ENCODE measurements at regions not wholly inside any gene's neighbourhood (a gene's known extent, or its start where the extent isn't known, plus 50 kb on each side); places are given as distances from the start of the nearest gene placed in this dataset.

DNA sequence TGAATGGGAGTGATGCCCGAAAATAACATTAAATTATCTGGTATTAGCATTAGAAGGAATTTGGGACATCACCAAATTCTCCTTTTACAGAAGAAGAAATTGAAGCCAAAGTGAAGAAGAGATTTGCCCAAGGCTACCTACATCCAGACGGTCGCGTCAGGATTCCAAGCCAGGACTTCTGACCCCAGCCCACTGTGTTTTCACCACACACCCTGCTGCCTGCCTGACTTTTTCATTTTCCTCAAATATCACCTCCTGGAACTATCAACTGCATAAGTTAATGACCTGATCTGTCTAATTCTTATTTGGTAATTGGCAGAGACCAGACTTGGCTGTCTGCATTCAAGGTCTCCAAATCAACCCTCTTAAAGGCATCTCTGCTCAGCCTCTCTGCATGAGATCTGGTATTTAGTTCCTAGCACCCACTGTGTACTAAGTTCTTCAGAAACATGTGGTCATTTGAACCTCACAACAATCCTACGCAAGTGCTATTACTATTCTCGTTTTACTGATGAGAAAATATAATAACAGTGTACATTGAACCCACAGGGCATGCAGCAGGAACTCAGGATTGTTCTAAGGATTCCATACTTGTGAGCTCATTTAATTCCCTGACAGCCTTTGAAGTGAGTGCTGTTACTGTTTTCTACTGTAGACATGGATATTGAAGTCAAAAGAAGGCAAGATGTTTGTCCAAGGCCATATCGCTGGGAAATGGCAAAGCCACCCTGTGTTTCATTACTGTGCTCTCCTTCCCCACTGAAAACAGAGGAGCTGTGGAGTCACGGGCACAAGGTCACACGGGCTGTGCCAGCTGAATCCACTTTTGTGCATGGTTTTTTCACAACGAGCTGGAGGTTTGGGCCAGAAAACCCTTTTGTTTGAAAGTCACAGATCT, 195.2 kb upstream of the C1QTNF7 start:
- no peak for DNase-seq

GRCh38 chr4:15233264-15233597, 194.6 kb upstream of the C1QTNF7 start:
- DNase-seq, result no peak

GRCh38 chr4:15233626-15234025, 194.2 kb upstream of the C1QTNF7 start:
- no peak for DNase-seq

GRCh38 chr4:15234116-15234855, 193.5 kb upstream of the C1QTNF7 start:
- no peak for DNase-seq

GRCh38 chr4:15234856-15235126, 193.0 kb upstream of the C1QTNF7 start:
- DNase-seq, result no peak

- DNase-seq, result no peak
Observed at GRCh38 chr4:15235135-15235534, 192.7 kb upstream of the C1QTNF7 start.

DNA sequence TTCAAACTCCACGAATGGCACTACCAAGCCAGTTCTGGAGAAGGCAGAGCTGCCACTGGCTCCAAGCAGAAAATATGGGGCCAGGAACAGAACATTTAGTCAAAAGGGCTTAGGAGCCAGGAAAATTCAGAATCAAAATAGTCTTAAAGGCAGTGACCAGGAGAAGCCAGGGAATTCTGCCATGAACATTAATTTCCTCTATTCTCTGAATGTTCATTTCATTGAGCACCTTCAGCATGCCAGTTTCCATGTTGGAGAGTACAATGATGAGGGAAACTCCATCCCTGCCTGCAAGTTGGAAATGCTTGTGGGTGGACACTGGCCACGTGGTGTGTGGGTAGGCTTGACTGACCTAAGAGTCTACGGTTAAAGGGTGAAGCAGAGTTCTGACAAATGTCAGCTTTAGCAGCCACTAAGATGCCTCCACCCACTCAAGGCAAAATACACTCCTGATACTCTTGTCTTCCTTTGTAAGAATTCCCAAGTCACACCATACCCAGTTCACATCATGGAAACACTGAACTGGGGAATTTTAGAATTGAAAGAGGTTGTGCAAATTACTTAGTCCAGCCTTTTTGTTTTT, 190.1 kb upstream of the C1QTNF7 start:
- DNase-seq, result no peak

DNA sequence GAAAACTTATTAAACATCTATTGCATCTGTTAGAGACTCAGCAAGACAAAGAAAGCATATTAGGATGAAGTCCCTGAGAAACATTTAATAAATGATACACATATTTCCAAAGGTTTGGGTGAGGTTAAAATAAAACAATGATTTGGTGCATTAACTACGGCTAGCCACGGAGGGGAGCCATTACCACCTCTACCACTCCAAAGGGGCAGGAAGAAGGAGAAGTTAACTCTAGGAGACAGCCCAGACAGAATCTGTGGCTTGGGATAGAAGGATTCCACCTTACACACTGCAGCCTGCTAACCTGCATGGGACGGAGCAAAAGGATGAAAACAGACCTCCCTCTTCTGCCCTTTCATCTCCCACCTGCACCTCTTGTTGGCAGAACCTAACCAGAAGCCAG, 189.1 kb upstream of the C1QTNF7 start:
- peak; percentile 2 for DNase-seq

GRCh38 chr4:15239866-15240265, 188.0 kb upstream of the C1QTNF7 start:
- no peak for DNase-seq

GRCh38 chr4:15240764-15241163, 187.1 kb upstream of the C1QTNF7 start:
- no peak for DNase-seq

DNA sequence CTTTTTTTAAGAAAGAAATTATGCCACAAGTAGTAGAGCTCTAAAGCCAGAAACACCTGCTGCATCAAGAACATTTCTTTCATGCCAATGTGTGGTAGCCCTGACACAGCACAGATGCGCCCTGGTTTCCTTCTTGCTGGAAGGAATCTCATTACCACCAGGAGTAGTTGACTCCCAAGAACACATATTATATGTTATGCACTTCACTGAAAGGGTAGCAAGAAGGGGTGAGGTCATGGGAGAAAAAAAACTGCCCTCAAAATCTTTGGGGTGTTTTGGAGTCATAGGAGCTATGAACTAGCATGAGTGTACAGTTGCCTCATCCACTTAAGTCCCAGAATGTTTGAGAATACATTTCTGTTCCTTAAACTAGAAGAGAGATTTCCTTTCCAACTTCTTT, 185.8 kb upstream of the C1QTNF7 start:
- DNase-seq, result no peak

- no peak for DNase-seq
Observed at GRCh38 chr4:15244354-15244753, 183.5 kb upstream of the C1QTNF7 start.

GRCh38 chr4:15245006-15245530, 182.8 kb upstream of the C1QTNF7 start:
- no peak for DNase-seq

GRCh38 chr4:15250021-15250441, 177.8 kb upstream of the C1QTNF7 start:
- no peak for DNase-seq

- DNase-seq, result no peak
Observed at GRCh38 chr4:15253349-15253748, 174.5 kb upstream of the C1QTNF7 start.

DNA sequence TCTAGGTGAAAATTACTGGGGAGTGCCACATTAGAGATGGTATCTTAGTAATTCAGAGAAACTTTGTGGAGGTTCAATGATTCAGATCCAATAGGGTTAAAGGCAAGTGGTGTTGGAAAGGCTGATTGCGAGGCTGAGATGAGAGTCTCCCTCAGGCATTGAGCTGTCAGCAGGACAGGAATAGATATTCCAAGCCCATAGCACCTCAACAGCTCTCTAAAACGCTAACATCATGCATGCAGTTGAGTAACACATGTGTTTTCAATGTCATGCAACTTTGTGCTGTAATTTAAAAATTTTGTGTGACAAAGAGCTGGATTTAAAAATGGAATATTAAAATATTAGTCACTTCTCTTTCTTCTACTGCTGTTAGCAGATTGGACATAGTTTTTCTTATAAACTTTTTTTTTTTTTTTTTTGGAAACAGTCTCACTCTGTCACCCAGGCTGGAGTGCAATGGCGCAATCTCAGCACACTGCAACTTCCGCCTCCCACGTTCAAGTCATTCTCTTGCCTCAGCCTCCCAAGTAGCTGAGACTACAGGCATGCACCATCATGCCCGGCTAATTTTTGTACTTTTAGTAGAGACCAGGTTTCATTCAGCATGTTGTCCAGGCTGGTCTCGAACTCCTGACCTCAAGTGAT, 173.5 kb upstream of the C1QTNF7 start:
- no peak for DNase-seq

DNA sequence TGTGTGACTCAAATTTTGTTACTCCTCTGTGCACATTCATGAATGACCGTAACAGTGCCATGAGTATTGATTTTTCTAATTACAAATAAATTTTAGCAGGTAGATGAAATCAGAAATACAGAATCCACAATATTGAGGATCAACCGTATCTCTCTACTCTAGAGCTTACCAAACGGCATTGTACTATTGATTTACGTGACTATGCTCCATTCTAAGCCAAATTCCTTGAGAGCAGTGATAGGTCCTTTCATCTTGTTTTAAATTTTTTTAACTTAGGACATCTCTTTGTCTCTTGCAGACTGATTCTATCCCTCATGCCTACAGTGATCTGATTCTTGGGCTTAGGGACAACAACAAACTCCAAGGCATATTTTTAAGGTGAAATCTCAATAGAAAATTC, 172.3 kb upstream of the C1QTNF7 start:
- DNase-seq, result no peak

- DNase-seq, result no peak
Observed at GRCh38 chr4:15260758-15261157, 167.1 kb upstream of the C1QTNF7 start.

DNA sequence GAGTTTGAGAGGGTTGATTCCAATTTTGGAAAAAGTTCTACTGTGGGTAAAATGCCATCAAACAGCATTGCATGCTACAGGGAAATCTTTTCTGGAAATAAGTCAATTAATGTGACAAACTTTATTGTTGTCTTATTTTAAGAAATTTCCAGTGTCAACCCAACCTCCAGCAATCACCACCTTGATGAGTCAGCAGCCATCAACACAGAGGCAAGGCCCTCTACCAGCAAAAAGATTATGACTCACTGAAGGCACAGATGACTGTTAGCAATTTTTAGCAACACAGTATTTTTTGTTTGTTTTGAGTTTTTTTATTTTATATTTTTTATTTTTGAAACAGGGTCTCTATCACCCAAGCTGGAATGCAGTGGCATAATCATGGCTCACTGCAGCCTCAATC, 165.4 kb upstream of the C1QTNF7 start:
- DNase-seq, result no peak

GRCh38 chr4:15270201-15270600, 157.6 kb upstream of the C1QTNF7 start:
- no peak for DNase-seq

DNA sequence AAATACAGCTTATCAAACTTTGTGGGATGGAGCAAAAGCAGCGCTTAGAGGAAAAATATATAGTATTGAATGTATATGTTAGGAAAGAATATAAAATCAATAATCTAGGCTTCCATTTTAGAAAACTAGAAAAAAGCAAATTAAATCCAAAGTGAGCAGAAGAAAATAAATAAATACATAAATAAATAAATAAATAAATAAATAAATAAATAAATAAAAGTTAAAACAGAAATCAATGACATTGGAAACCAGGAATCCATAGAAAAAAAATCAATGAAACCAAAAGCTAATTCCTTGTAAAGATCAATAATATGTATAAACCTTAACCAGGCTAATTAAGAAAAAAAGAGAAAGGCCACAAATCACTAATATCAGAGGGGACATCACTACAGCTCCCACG, 141.8 kb upstream of the C1QTNF7 start:
- DNase-seq, result no peak

GRCh38 chr4:15291122-15291521, 136.7 kb upstream of the C1QTNF7 start:
- no peak for DNase-seq

- DNase-seq, result no peak
Observed at GRCh38 chr4:15293711-15294110, 134.1 kb upstream of the C1QTNF7 start.

DNA sequence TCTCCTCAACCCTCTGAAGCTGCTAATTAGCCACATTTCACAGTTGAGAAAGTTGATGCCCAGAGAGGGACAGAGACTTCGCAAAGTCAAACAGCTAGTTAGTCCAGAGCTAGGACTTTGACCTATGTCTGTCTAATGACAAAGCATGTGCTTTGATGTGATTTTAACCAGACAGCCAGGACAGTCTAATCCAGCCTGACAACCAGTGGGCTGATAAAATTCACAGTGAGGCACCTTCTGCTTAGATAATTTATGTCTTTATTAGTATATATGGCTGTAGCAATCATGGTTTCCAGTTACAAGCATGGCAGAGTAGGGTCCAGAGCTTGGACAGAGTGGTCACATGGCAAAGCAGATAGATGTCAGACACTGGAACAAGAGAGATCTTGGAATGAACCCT, 133.6 kb upstream of the C1QTNF7 start:
- DNase-seq, result no peak
